HCT116 (cell line): ENCODE measurements at regions not wholly inside any gene's neighbourhood (a gene's known extent, or its start where the extent isn't known, plus 50 kb on each side); places are given as distances from the start of the nearest gene placed in this dataset.

Source experiments
- ATAC-seq: fragments of 200-7000 bp; cut with Tn5 transposase; 2 replicates; pipeline ENCODE4 v1.9.1; 2020; ENCODE audit warnings: mild to moderate bottlenecking, moderate library complexity
- BruUV-seq: library from RNA; stranded (reverse); fragments of 400-500 nt; replicated peaks from 2 replicates; lab custom pipeline; 2021; lab: Mats Ljungman, UMichigan
- CTCF ChIA-PET: fragments of 300-600 bp; sonication (Branson Sonifier 250); formaldehyde crosslinking; loops from one replicate; lab custom pipeline; 2021; ENCODE audit warnings: antibody characterized with exemption; lab: Charles Lee
- POLR2A ChIA-PET: fragments of 300-600, 350-600 bp; sonication (Branson Sonifier 250); formaldehyde crosslinking; loops from one replicate; lab custom pipeline; 2021; ENCODE audit warnings: antibody characterized with exemption; lab: Charles Lee
- RAD21 ChIA-PET, 2 experiments: fragments of 300-600 bp; sonication (Branson Sonifier 250); formaldehyde crosslinking; loops; one replicate each; lab custom pipeline; 2023; ENCODE audit warnings: low total read pairs in 2 of 2; ENCODE audit not compliant: uncharacterized antibody in 2 of 2, unreplicated experiment in 2 of 2, low non-redundant PET in 1 of 2; lab: Charles Lee
- DNase-seq: peaks from one replicate; pipeline ENCODE4 v3.0.0-alpha.2; 2010; ENCODE audit warnings: low read depth, low spot score
- H2AFZ ChIP-seq: fragments of 200-600 bp; shearing (Covaris generic), sonication (generic); 2 replicates; pipeline ENCODE4 v1.6.1; 2017; ENCODE audit warnings: low read depth, mixed run types, mixed read lengths, antibody characterized with exemption, low read length; ENCODE audit not compliant: poor library complexity, severe bottlenecking
- H3K27ac ChIP-seq: 2 replicates; pipeline ENCODE4 v1.5.1; 2012; ENCODE audit warnings: low read depth, low read length
- H3K27me3 ChIP-seq: fragments of 200-600 bp; sonication (generic); 2 replicates; pipeline ENCODE4 v1.6.1; 2016; ENCODE audit warnings: mixed run types, low read length, mixed read lengths; ENCODE audit not compliant: insufficient read depth
- H3K36me3 ChIP-seq, 2 experiments: fragments of 200-500 bp in 1 of 2; fragments of 200-600 bp in 1 of 2; sonication (Bioruptor generic) in 1 of 2; sonication (generic) in 1 of 2; 2 replicates each; pipeline versions ENCODE4 v1.5.1 to v1.6.1; 2014 to 2016; ENCODE audit warnings: low read length in 2 of 2, inconsistent platforms in 1 of 2, mixed read lengths in 1 of 2, mixed run types in 1 of 2; ENCODE audit not compliant: insufficient read depth in 2 of 2, control insufficient read depth in 1 of 2
- H3K4me1 ChIP-seq, 2 experiments: fragments of 200-600 bp in 1 of 2; sonication (generic) in 1 of 2; 2 replicates each; pipeline versions ENCODE4 v1.5.1 to v1.6.1; 2012 to 2017; ENCODE audit warnings: low read length in 2 of 2, inconsistent platforms in 1 of 2, mild to moderate bottlenecking in 1 of 2, mixed read lengths in 1 of 2, mixed run types in 1 of 2, moderate library complexity in 1 of 2; ENCODE audit not compliant: insufficient read depth in 2 of 2, control insufficient read depth in 1 of 2
- H3K4me2 ChIP-seq: fragments of 200-600 bp; sonication (generic); 2 replicates; pipeline ENCODE4 v1.6.1; 2017; ENCODE audit warnings: mixed run types, low read length, mixed read lengths
- H3K4me3 ChIP-seq, 2 experiments: fragments of 200-600 bp in 1 of 2; sonication (generic) in 1 of 2; replicated peaks in 1 of 2; 2 replicates each; pipeline ENCODE4 v1.5.1; 2011 to 2016; ENCODE audit warnings: low read length in 2 of 2, control low read depth in 1 of 2, low read depth in 1 of 2, mild to moderate bottlenecking in 1 of 2, mixed read lengths in 1 of 2, mixed run types in 1 of 2
- H3K79me2 ChIP-seq: fragments of 200-600 bp; sonication (generic); 2 replicates; pipeline ENCODE4 v1.6.1; 2017; ENCODE audit warnings: mild to moderate bottlenecking, mixed run types, low read length, moderate library complexity, mixed read lengths; ENCODE audit not compliant: insufficient read depth
- H3K9ac ChIP-seq: fragments of 200-600 bp; sonication (generic); 2 replicates; pipeline ENCODE4 v1.6.1; 2016; ENCODE audit warnings: low read length, mixed read lengths
- H3K9me2 ChIP-seq: fragments of 200-600 bp; sonication (generic), shearing (Covaris generic); 2 replicates; pipeline ENCODE4 v1.6.1; 2017; ENCODE audit warnings: mixed run types, mild to moderate bottlenecking, moderate library complexity; ENCODE audit not compliant: insufficient read depth
- H3K9me3 ChIP-seq, 2 experiments: fragments of 200-500 bp in 1 of 2; fragments of 200-600 bp in 1 of 2; sonication (Bioruptor generic) in 1 of 2; sonication (generic) in 1 of 2; 2 replicates each; pipeline ENCODE4 v1.6.1; 2014 to 2017; ENCODE audit warnings: low read length in 2 of 2, mixed read lengths in 2 of 2, inconsistent platforms in 1 of 2, low read depth in 1 of 2, mild to moderate bottlenecking in 1 of 2, mixed run types in 1 of 2, moderate library complexity in 1 of 2; ENCODE audit not compliant: control insufficient read depth in 1 of 2, insufficient read depth in 1 of 2
- H4K20me1 ChIP-seq: fragments of 200-600 bp; sonication (generic), shearing (Covaris generic); 2 replicates; pipeline ENCODE4 v1.6.1; 2017; ENCODE audit warnings: mixed run types, mild to moderate bottlenecking, moderate library complexity; ENCODE audit not compliant: insufficient read depth
- CEBPB ChIP-seq: IDR thresholded peaks from 2 replicates; pipeline ENCODE4 v1.6.1; 2012; ENCODE audit warnings: low read depth
- CTCF ChIP-seq, 3 experiments: fragments of 200-600 bp in 1 of 3; sonication (generic) in 1 of 3; IDR thresholded peaks in 2 of 3; conservative IDR thresholded peaks in 1 of 3; 2 replicates each; pipeline ENCODE4 v1.5.1; 2012 to 2017; ENCODE audit warnings: low read depth in 2 of 3, low read length in 2 of 3, antibody characterized with exemption in 1 of 3, borderline replicate concordance in 1 of 3, control low read depth in 1 of 3, mild to moderate bottlenecking in 1 of 3, mixed read lengths in 1 of 3, mixed run types in 1 of 3, moderate library complexity in 1 of 3; ENCODE audit not compliant: insufficient read depth in 1 of 3
- EGR1 ChIP-seq: IDR thresholded peaks from 2 replicates; pipeline ENCODE4 v1.6.1; 2012; ENCODE audit warnings: low read depth
- EZH2 ChIP-seq: fragments of 200-600 bp; sonication (generic); IDR thresholded peaks from 2 replicates; pipeline ENCODE4 v1.6.1; 2017; ENCODE audit warnings: antibody characterized with exemption, mixed run types
- EZH2phosphoT487 ChIP-seq: fragments of 200-600 bp; IDR thresholded peaks from 2 replicates; pipeline ENCODE4 v1.6.1; 2018; ENCODE audit warnings: antibody characterized with exemption, borderline replicate concordance
- FOSL1 ChIP-seq: IDR thresholded peaks from 2 replicates; pipeline ENCODE4 v1.6.1; 2012; ENCODE audit warnings: low read depth
- SIN3A ChIP-seq: IDR thresholded peaks from 2 replicates; pipeline ENCODE4 v1.6.1; 2012; ENCODE audit warnings: low read depth
- TCF7L2 ChIP-seq: IDR thresholded peaks from 2 replicates; pipeline ENCODE4 v1.7.0; 2011; ENCODE audit warnings: borderline replicate concordance, inconsistent platforms; ENCODE audit not compliant: insufficient read depth, insufficient read length; ENCODE audit errors: extremely low read depth
- ZBTB33 ChIP-seq: IDR thresholded peaks from 2 replicates; pipeline ENCODE4 v1.6.1; 2011; ENCODE audit warnings: mild to moderate bottlenecking, low read length, moderate library complexity; ENCODE audit not compliant: insufficient replicate concordance; ENCODE audit errors: extremely low read depth
- ZFX ChIP-seq: fragments of 450-650 bp; IDR thresholded peaks from 2 replicates; pipeline ENCODE4 v1.6.1; 2017
- ZNF274 ChIP-seq: fragments of 200-500 bp; sonication (Bioruptor generic); IDR thresholded peaks from 2 replicates; pipeline ENCODE4 v1.6.1; 2014; ENCODE audit warnings: mild to moderate bottlenecking, low read depth, low read length, inconsistent platforms
- intact Hi-C: fragments of 100-400 bp; cut with micrococcal nuclease; formaldehyde crosslinking; loops from 2 replicates; pipeline ENCODE4 v1.10.0; 2022

- no peak for TF ChIP-seq ZBTB33
- no peak for TF ChIP-seq EGR1
- no peak for TF ChIP-seq TCF7L2
- no peak for TF ChIP-seq EZH2phosphoT487
These were observed 1211.1 kb upstream of the GJE1 start (continued) for GRCh38 chr6:140921366-140922226.

- Histone ChIP-seq H3K9me3 (no peaks in the 10 kb centered on the region), H3K27ac (no peak overlapping the region), H3K4me3 (no peak overlapping the region), H4K20me1 (no peaks in the 10 kb centered on the region), H3K27me3 (no peaks in the 10 kb centered on the region), H2AFZ (no peak overlapping the region), H3K4me2 (no peak overlapping the region), H3K4me1 (no peaks in the 10 kb centered on the region), H3K9me2 (no peaks in the 10 kb centered on the region), H3K79me2 (no peaks in the 10 kb centered on the region), H3K36me3 (no peaks in the 10 kb centered on the region), H3K9ac (no peak overlapping the region)
- ChIA-PET CTCF (no interaction called here), POLR2A (no interaction called here), RAD21 (no interaction called here)
- intact Hi-C loops = no loop called here
- ATAC-seq (no peak), DNase-seq (no peak)
- TF ChIP-seq SIN3A = no peak
- TF ChIP-seq ZNF274 = no peak
- TF ChIP-seq EZH2 = no peak
- TF ChIP-seq ZFX = no peak
- TF ChIP-seq FOSL1 = no peak
- no peak for TF ChIP-seq CTCF (IDR thresholded peaks at IDR 0.05 in 2 of 3, conservative IDR thresholded peaks at IDR 0.05 in 1 of 3; ENCODE audit: borderline replicate concordance in 1 of 3, insufficient read depth in 1 of 3, low read depth in 2 of 3, low read length in 2 of 3)
- TF ChIP-seq CEBPB = no peak
- no TSS peak for BruUV-seq
These were observed 1214.8 kb upstream of the GJE1 start for GRCh38 chr6:140917911-140918310.
